AG10803 (cell line): ENCODE measurements at regions not wholly inside any gene's neighbourhood (a gene's known extent, or its start where the extent isn't known, plus 50 kb on each side); places are given as distances from the start of the nearest gene placed in this dataset.

ENCODE experiments used
- DNase-seq: peaks from one replicate; pipeline ENCODE4 v3.0.0; 2010; ENCODE audit warnings: low read depth
- H3K4me3 ChIP-seq: 2 replicates; pipeline ENCODE4 v1.5.1; 2011; ENCODE audit warnings: mild to moderate bottlenecking, low read length, control low read depth
- CTCF ChIP-seq: conservative IDR thresholded peaks from 2 replicates; pipeline ENCODE4 v1.5.1; 2011; ENCODE audit warnings: mild to moderate bottlenecking, low read length, control low read depth, inconsistent platforms

- TF ChIP-seq CTCF: no peak
- no peak overlapping the region for H3K4me3 ChIP-seq
- no peak for DNase-seq
These were observed 75.5 kb upstream of the CPSF6 start for GRCh38 chr12:69163681-69164362.

- TF ChIP-seq CTCF: no peak
- DNase-seq: no peak
- no peak overlapping the region for H3K4me3 ChIP-seq
These were observed 71.7 kb upstream of the CPSF6 start for GRCh38 chr12:69167648-69168165.

- H3K4me3 ChIP-seq: no peak overlapping the region
- no peak for TF ChIP-seq CTCF
- no peak for DNase-seq
These were observed 71.0 kb upstream of the CPSF6 start for GRCh38 chr12:69168363-69168762.

- TF ChIP-seq CTCF: no peak
- no peak overlapping the region for H3K4me3 ChIP-seq
- no peak for DNase-seq
These were observed 70.5 kb upstream of the CPSF6 start for GRCh38 chr12:69168828-69169227.

GRCh38 chr12:69170293-69170692, 69.1 kb upstream of the CPSF6 start:
- no peak for DNase-seq
- TF ChIP-seq CTCF: no peak
- no peak overlapping the region for H3K4me3 ChIP-seq

GRCh38 chr12:69171881-69172280, 67.5 kb upstream of the CPSF6 start:
- no peak for DNase-seq
- TF ChIP-seq CTCF: no peak
- H3K4me3 ChIP-seq: no peak overlapping the region

GRCh38 chr12:69172491-69172890, 66.9 kb upstream of the CPSF6 start:
- H3K4me3 ChIP-seq: no peak overlapping the region
- DNase-seq: no peak
- TF ChIP-seq CTCF: no peak
